IMR-90 (cell line): ENCODE measurements at regions not wholly inside any gene's neighbourhood (a gene's known extent, or its start where the extent isn't known, plus 50 kb on each side); places are given as distances from the start of the nearest gene placed in this dataset.
"Not testable (repeated sequence)": the region's sequence is repeated elsewhere in the genome, so short reads cannot be mapped to it uniquely, and the experiment has no call there.

Source experiments
- ATAC-seq: fragments of 200-7000 bp; cut with Tn5 transposase; 2 replicates; pipeline ENCODE4 v1.9.1; 2020; ENCODE audit warnings: low read depth, mild to moderate bottlenecking, moderate library complexity
- BruUV-seq: library from RNA; stranded (reverse); fragments of 400-500 nt; replicated peaks from 2 replicates; lab custom pipeline; 2021; lab: Mats Ljungman, UMichigan
- CTCF ChIA-PET: fragments of 300-600 bp; formaldehyde crosslinking; extraction: SDS; loops from one replicate; lab custom pipeline; 2021; ENCODE audit warnings: antibody characterized with exemption; lab: Yijun Ruan, JAX
- POLR2A ChIA-PET: fragments of 300-600 bp; sonication (Branson Sonifier 250); formaldehyde crosslinking; loops from one replicate; lab custom pipeline; 2022; ENCODE audit warnings: antibody characterized with exemption; ENCODE audit not compliant: unreplicated experiment; lab: Charles Lee
- DNase-seq: peaks from one replicate; pipeline ENCODE4 v3.0.0; 2013
- H2AFZ ChIP-seq: replicated peaks from 2 replicates; pipeline ENCODE3; 2013; ENCODE audit warnings: low read length, mild to moderate bottlenecking; ENCODE audit not compliant: poor library complexity
- H2AK5ac ChIP-seq: 2 replicates; pipeline ENCODE4 v1.6.1; 2013; ENCODE audit warnings: low read depth, low read length, inconsistent platforms
- H2AK9ac ChIP-seq: replicated peaks from 2 replicates; pipeline ENCODE3; 2013; ENCODE audit warnings: mild to moderate bottlenecking, low read depth, low read length, moderate library complexity; ENCODE audit not compliant: poor library complexity
- H2BK120ac ChIP-seq: 2 replicates; pipeline ENCODE4 v1.6.1; 2013; ENCODE audit warnings: low read depth, low read length, inconsistent platforms
- H2BK15ac ChIP-seq: 3 replicates; pipeline ENCODE4 v1.6.1; 2013; ENCODE audit warnings: low read depth, low read length, inconsistent platforms
- H2BK20ac ChIP-seq: 2 replicates; pipeline ENCODE4 v1.6.1; 2013; ENCODE audit warnings: low read depth, mild to moderate bottlenecking, inconsistent platforms, low read length, moderate library complexity
- H2BK5ac ChIP-seq: 2 replicates; pipeline ENCODE4 v1.6.1; 2013; ENCODE audit warnings: mild to moderate bottlenecking, low read depth, low read length, inconsistent platforms; ENCODE audit not compliant: poor library complexity, severe bottlenecking
- H3K14ac ChIP-seq: replicated peaks from 2 replicates; pipeline ENCODE4 v1.6.1; 2013; ENCODE audit warnings: low read depth, low read length, inconsistent platforms
- H3K18ac ChIP-seq: 2 replicates; pipeline ENCODE4 v1.6.1; 2013; ENCODE audit warnings: low read depth, low read length, control low read depth
- H3K23ac ChIP-seq: 2 replicates; pipeline ENCODE4 v1.6.1; 2013; ENCODE audit warnings: low read depth, low read length, inconsistent platforms
- H3K27ac ChIP-seq: 2 replicates; pipeline ENCODE4 v1.5.1; 2013; ENCODE audit warnings: mild to moderate bottlenecking, control low read depth, low read length; ENCODE audit not compliant: insufficient read depth
- H3K27me3 ChIP-seq: 2 replicates; pipeline ENCODE4 v1.6.1; 2013; ENCODE audit warnings: low read length; ENCODE audit not compliant: control insufficient read depth, insufficient read depth
- H3K36me3 ChIP-seq: 2 replicates; pipeline ENCODE4 v1.6.1; 2013; ENCODE audit warnings: low read length, mixed read lengths; ENCODE audit not compliant: control insufficient read depth, insufficient read depth
- H3K4ac ChIP-seq: 2 replicates; pipeline ENCODE4 v1.6.1; 2013; ENCODE audit warnings: low read depth, low read length, inconsistent platforms
- H3K4me1 ChIP-seq: 2 replicates; pipeline ENCODE4 v1.6.1; 2013; ENCODE audit warnings: low read length, mixed read lengths; ENCODE audit not compliant: control insufficient read depth, insufficient read depth
- H3K4me2 ChIP-seq: 2 replicates; pipeline ENCODE4 v1.6.1; 2013; ENCODE audit warnings: low read depth, mild to moderate bottlenecking, control low read depth, low read length, moderate library complexity
- H3K4me3 ChIP-seq: 2 replicates; pipeline ENCODE4 v1.5.1; 2013; ENCODE audit warnings: low read depth, mild to moderate bottlenecking, control low read depth, low read length, moderate library complexity; ENCODE audit not compliant: insufficient read depth
- H3K56ac ChIP-seq: 2 replicates; pipeline ENCODE4 v1.6.1; 2013; ENCODE audit warnings: low read length, inconsistent platforms; ENCODE audit not compliant: insufficient read depth; ENCODE audit errors: extremely low read depth
- H3K79me1 ChIP-seq, 2 experiments: 2 replicates each; pipeline ENCODE4 v1.6.1; 2013; ENCODE audit warnings: low read length in 2 of 2, inconsistent platforms in 1 of 2, low read depth in 1 of 2
- H3K9ac ChIP-seq: 2 replicates; pipeline ENCODE4 v1.6.1; 2013; ENCODE audit warnings: low read depth, low read length, control low read depth
- H3K9me1 ChIP-seq: 2 replicates; pipeline ENCODE4 v1.6.1; 2013; ENCODE audit warnings: low read length, inconsistent platforms; ENCODE audit not compliant: insufficient read depth
- H3K9me3 ChIP-seq: 2 replicates; pipeline ENCODE4 v1.6.1; 2013; ENCODE audit warnings: low read length; ENCODE audit not compliant: control insufficient read depth, insufficient read depth
- H4K20me1 ChIP-seq: 2 replicates; pipeline ENCODE4 v1.6.1; 2013; ENCODE audit warnings: low read length, inconsistent platforms; ENCODE audit not compliant: insufficient read depth
- H4K5ac ChIP-seq: 2 replicates; pipeline ENCODE4 v1.6.1; 2013; ENCODE audit warnings: mild to moderate bottlenecking, low read depth, low read length, control low read depth
- H4K8ac ChIP-seq, 2 experiments: 2 replicates each; pipeline ENCODE4 v1.6.1; 2013; ENCODE audit warnings: low read depth in 2 of 2, low read length in 2 of 2, control low read depth in 1 of 2, inconsistent platforms in 1 of 2
- H4K91ac ChIP-seq: 2 replicates; pipeline ENCODE4 v1.6.1; 2013; ENCODE audit warnings: low read depth, low read length, inconsistent platforms; ENCODE audit not compliant: insufficient read depth
- WGBS, 2 experiments: methylation state at CpG; one replicate each; pipeline versions ENCODE4 v1.1.5 to v1.1.7; 2013; ENCODE audit warnings: missing lambda C conversion rate in 2 of 2; ENCODE audit not compliant: insufficient read length in 1 of 2; ENCODE audit errors: extremely low coverage in 2 of 2; 5-methylcytosine and 5-hydroxymethylcytosine counted together
- dilution Hi-C: fragments of 300-500 bp; cut with HindIII; formaldehyde crosslinking; loops from one replicate; pipeline ENCODE4 v1.14.3; 2018; ENCODE audit warnings: low sequenced_read_pairs; ENCODE audit not compliant: unreplicated experiment
- in situ Hi-C: fragments of 300-500 bp; cut with MboI; formaldehyde crosslinking; loops from 3 replicates; pipeline ENCODE4 v1.14.3; 2019; ENCODE audit warnings: low sequenced_read_pairs, inconsistent platforms, mixed read lengths
- intact Hi-C: fragments of 100-400 bp; cut with micrococcal nuclease; formaldehyde crosslinking; loops from 2 replicates; pipeline ENCODE4 v1.10.0; 2022

DNA sequence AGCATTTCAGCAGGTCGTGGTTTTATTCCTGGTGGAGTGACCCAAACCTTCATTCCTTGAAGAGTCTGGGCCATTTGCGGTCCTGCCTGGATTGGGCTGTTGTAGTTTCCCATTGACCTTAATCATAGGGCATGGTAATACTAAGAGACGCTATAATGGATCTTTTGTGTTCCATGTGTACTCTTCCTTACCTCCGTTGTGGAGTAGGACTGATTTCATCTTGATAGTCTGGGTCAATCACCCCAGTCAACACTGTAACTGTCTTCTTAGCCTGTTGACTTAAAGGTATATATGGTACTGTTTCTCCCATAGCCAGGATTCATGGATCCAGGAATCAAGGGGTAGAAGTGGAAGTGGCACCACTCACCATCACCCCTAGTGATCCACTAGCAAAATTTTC is 643.6 kb downstream of the PLOD2 start:
- DNase-seq, ATAC-seq, H3K27ac ChIP-seq, H3K27me3 ChIP-seq, intact Hi-C loops, dilution Hi-C loops, H2BK120ac ChIP-seq, H3K9me3 ChIP-seq, H3K36me3 ChIP-seq, H3K4me1 ChIP-seq, H3K79me1 ChIP-seq, H2AFZ ChIP-seq, H3K56ac ChIP-seq, H2AK5ac ChIP-seq, H2BK20ac ChIP-seq, H4K5ac ChIP-seq, H4K91ac ChIP-seq, H4K8ac ChIP-seq, CTCF ChIA-PET, H4K20me1 ChIP-seq, H3K14ac ChIP-seq, BruUV-seq, POLR2A ChIA-PET, H2BK15ac ChIP-seq, H3K23ac ChIP-seq, H3K9ac ChIP-seq, in situ Hi-C loops, H2AK9ac ChIP-seq, H2BK5ac ChIP-seq, H3K9me1 ChIP-seq, H3K4ac ChIP-seq, H3K4me2 ChIP-seq, H3K4me3 ChIP-seq, H3K18ac ChIP-seq: not testable (repeated sequence)
- no CpG with 5 or more reads among the region's 4 CpGs for WGBS, 2 experiments
